Right lobe of liver (tissue), 4 donors: ENCODE measurements at regions not wholly inside any gene's neighbourhood (a gene's known extent, or its start where the extent isn't known, plus 50 kb on each side); places are given as distances from the start of the nearest gene placed in this dataset.

Source experiments
- CTCF ChIP-seq, 4 donors: fragments of 200-600 bp in 3 of 4; fragments of 450-650 bp in 1 of 4; IDR thresholded peaks; one replicate each; pipeline versions ENCODE4 v1.5.1 to v1.8.0; 2016 to 2022; ENCODE audit warnings: antibody characterized with exemption in 4 of 4, mild to moderate bottlenecking in 2 of 4
- POLR2A ChIP-seq: fragments of 450-650 bp; IDR thresholded peaks from one replicate; pipeline ENCODE4 v1.6.1; 2017; ENCODE audit warnings: antibody characterized with exemption, mild to moderate bottlenecking
- donor health status: DM: no; HTN: no; CAD: no.
- donor health status: DM: no; HTN: no; CAD: no.
- donor health status: DM: no; HTN: yes; CAD: no.

- TF ChIP-seq POLR2A, result no peak
- no peak for TF ChIP-seq CTCF (IDR thresholded peaks at IDR 0.05)
Measured at GRCh38 chr7:132655131-132655727, 79.0 kb upstream of the PLXNA4 start.
